HepG2 (cell line): ENCODE measurements at regions not wholly inside any gene's neighbourhood (a gene's known extent, or its start where the extent isn't known, plus 50 kb on each side); places are given as distances from the start of the nearest gene placed in this dataset.

Experiments used
- ATAC-seq: fragments of 200-7000 bp; cut with Tn5 transposase; 3 replicates; pipeline ENCODE4 v1.9.1; 2020; ENCODE audit warnings: mild to moderate bottlenecking, moderate library complexity
- BruUV-seq: library from RNA; stranded (reverse); fragments of 400-500 nt; replicated peaks from 2 replicates; lab custom pipeline; 2021; lab: Mats Ljungman, UMichigan
- CTCF ChIA-PET: fragments of 300-600 bp; formaldehyde crosslinking; extraction: SDS; loops from one replicate; lab custom pipeline; 2021; ENCODE audit warnings: low total read pairs, inconsistent platforms, low intra/inter-chr PET ratio; lab: Yijun Ruan, JAX
- POLR2A ChIA-PET: fragments of 350-600 bp; sonication (Branson Sonifier 250); formaldehyde crosslinking; loops from one replicate; lab custom pipeline; 2020; ENCODE audit warnings: antibody characterized with exemption, inconsistent platforms; lab: Yijun Ruan, JAX
- DNase-seq: peaks from one replicate; pipeline ENCODE4 v3.0.0-alpha.2; 2015; ENCODE audit warnings: low spot score
- FAIRE-seq: peaks from 3 replicates; lab custom pipeline; 2011; peaks lifted over from hg19 to GRCh38; lab: Jason Lieb, UNC
- H2AFZ ChIP-seq: one replicate; pipeline ENCODE4 v1.6.1; 2011; ENCODE audit warnings: low read length, inconsistent platforms
- H3K27ac ChIP-seq: fragments of 300-600 bp; 3 replicates; pipeline ENCODE4 v1.8.0; 2011; ENCODE audit warnings: mixed run types, mild to moderate bottlenecking, mixed read lengths, low read length, inconsistent platforms; ENCODE audit not compliant: insufficient read depth; ENCODE audit errors: extremely low read length
- H3K27me3 ChIP-seq, 2 experiments: fragments of 200-600 bp in 1 of 2; 2 replicates in 1 of 2; 3 replicates in 1 of 2; pipeline versions ENCODE4 v1.6.0 to v1.8.0; 2011; ENCODE audit warnings: low read length in 2 of 2, mild to moderate bottlenecking in 2 of 2, moderate library complexity in 2 of 2, inconsistent platforms in 1 of 2; ENCODE audit not compliant: insufficient read depth in 2 of 2, control insufficient read depth in 1 of 2
- H3K36me3 ChIP-seq, 2 experiments: fragments of 200-600 bp in 1 of 2; replicated peaks in 1 of 2; 2 replicates in 1 of 2; 3 replicates in 1 of 2; pipeline versions ENCODE4 v1.5.1 to v1.8.0; 2011; ENCODE audit warnings: low read length in 2 of 2, inconsistent platforms in 1 of 2; ENCODE audit not compliant: insufficient read depth in 2 of 2, control insufficient read depth in 1 of 2
- H3K4me1 ChIP-seq: 2 replicates; pipeline ENCODE4 v1.5.1; 2012; ENCODE audit warnings: low read length, inconsistent platforms; ENCODE audit not compliant: insufficient read depth
- H3K4me2 ChIP-seq: 2 replicates; pipeline ENCODE4 v1.6.0; 2011; ENCODE audit warnings: low read depth, low read length, inconsistent platforms
- H3K4me3 ChIP-seq, 3 experiments: fragments of 200-600 bp in 1 of 3; sonication (generic), shearing (Covaris generic) in 1 of 3; replicated peaks in 1 of 3; 2 replicates each; pipeline ENCODE4 v1.5.1; 2011 to 2016; ENCODE audit warnings: low read length in 3 of 3, inconsistent platforms in 2 of 3, low read depth in 2 of 3, mild to moderate bottlenecking in 2 of 3, control low read depth in 1 of 3, mixed read lengths in 1 of 3; ENCODE audit not compliant: insufficient read depth in 1 of 3
- H3K79me2 ChIP-seq: one replicate; pipeline ENCODE4 v1.6.1; 2011; ENCODE audit warnings: low read length, inconsistent platforms; ENCODE audit not compliant: insufficient read depth
- H3K9ac ChIP-seq: 2 replicates; pipeline ENCODE4 v1.6.0; 2011; ENCODE audit warnings: mild to moderate bottlenecking, low read depth, low read length, inconsistent platforms; ENCODE audit not compliant: insufficient read depth
- H3K9me3 ChIP-seq: 2 replicates; pipeline ENCODE4 v1.5.1; 2012; ENCODE audit warnings: mild to moderate bottlenecking, low read length
- H4K20me1 ChIP-seq: 2 replicates; pipeline ENCODE4 v1.6.0; 2011; ENCODE audit warnings: inconsistent platforms, mild to moderate bottlenecking, low read length, moderate library complexity; ENCODE audit not compliant: insufficient read depth
- DZIP1 ChIP-seq: sonication (generic); formaldehyde crosslinking; IDR thresholded peaks from 2 replicates; pipeline ENCODE4 v1.5.0; 2020; ENCODE audit warnings: mild to moderate bottlenecking, missing genetic modification reagents
- HNF4A ChIP-seq: sonication (generic); formaldehyde crosslinking; IDR thresholded peaks from 2 replicates; pipeline ENCODE4 v1.4.0; 2020; ENCODE audit warnings: missing genetic modification reagents
- HOXA7 ChIP-seq: sonication (generic); formaldehyde crosslinking; IDR thresholded peaks from 2 replicates; pipeline ENCODE4 v1.8.1; 2022; ENCODE audit warnings: mild to moderate bottlenecking, missing genetic modification reagents, moderate library complexity
- KAT2B ChIP-seq: fragments of 150-350 bp; IDR thresholded peaks from 2 replicates; pipeline ENCODE4 v1.6.1; 2014; ENCODE audit warnings: low read depth, low read length, borderline replicate concordance
- MTF1 ChIP-seq: sonication (generic); formaldehyde crosslinking; IDR thresholded peaks from 2 replicates; pipeline ENCODE4 v1.5.0; 2020; ENCODE audit warnings: missing genetic modification reagents
- PHF5A ChIP-seq: IDR thresholded peaks from one replicate; pipeline ENCODE4 v1.6.1; 2018; ENCODE audit warnings: low read depth, missing genetic modification reagents; ENCODE audit not compliant: unreplicated experiment
- RAD51 ChIP-seq: fragments of 450-650 bp; IDR thresholded peaks from 2 replicates; pipeline ENCODE4 v1.6.1; 2016; ENCODE audit warnings: borderline replicate concordance
- TAF1 ChIP-seq: sonication (generic); formaldehyde crosslinking; IDR thresholded peaks from 2 replicates; pipeline ENCODE4 v1.4.0; 2020; ENCODE audit warnings: missing genetic modification reagents
- ZNF431 ChIP-seq: sonication (generic); formaldehyde crosslinking; IDR thresholded peaks from 2 replicates; pipeline ENCODE4 v1.9.0; 2022; ENCODE audit warnings: missing genetic modification reagents, low read depth, mild to moderate bottlenecking, borderline replicate concordance
- ZNF580 ChIP-seq: IDR thresholded peaks from 2 replicates; pipeline ENCODE4 v1.6.1; 2016; ENCODE audit warnings: low read depth, borderline replicate concordance
- ZNF891 ChIP-seq: sonication (generic); formaldehyde crosslinking; IDR thresholded peaks from 2 replicates; pipeline ENCODE4 v1.5.0; 2020; ENCODE audit warnings: mild to moderate bottlenecking, missing genetic modification reagents
- WGBS: methylation state at CpG from one replicate; pipeline ENCODE4 v1.1.6; 2017; ENCODE audit warnings: low lambda C conversion rate; 5-methylcytosine and 5-hydroxymethylcytosine counted together
- in situ Hi-C: cut with HindIII; loops from 2 replicates; pipeline ENCODE4 v1.10.0; 2017; ENCODE audit warnings: low pct_unique_long_range_greater_than_20kb; ENCODE audit not compliant: extremely low pct_ligation_motif_present
- intact Hi-C: fragments of 100-400 bp; cut with micrococcal nuclease; formaldehyde crosslinking; loops from one replicate; pipeline ENCODE4 v1.10.0; 2022; ENCODE audit not compliant: unreplicated experiment
- TF ChIP-seq, protein P1 (sequence below): sonication (generic); formaldehyde crosslinking; IDR thresholded peaks from 2 replicates; pipeline ENCODE4 v1.4.0; 2020; ENCODE audit warnings: low read depth, mild to moderate bottlenecking, missing genetic modification reagents

- no peak for TF ChIP-seq ZNF891
- no peak for TF ChIP-seq PHF5A (CRISPR knock-in tag)
These were observed 950.6 kb upstream of the NUDT12 start (continued) for GRCh38 chr5:104513121-104513602.

- H3K79me2 ChIP-seq = no peaks in the 10 kb centered on the region
- TF ChIP-seq ZNF431 (CRISPR knock-in tag) (no peak), TAF1 (no peak), HOXA7 (CRISPR knock-in tag) (no peak), ZNF580 (CRISPR knock-in tag) (no peak), KAT2B (no peak), DZIP1 (CRISPR knock-in tag) (no peak), RAD51 (no peak), HNF4A (no peak), MTF1 (CRISPR knock-in tag) (no peak)
- TF ChIP-seq, protein P1, sequence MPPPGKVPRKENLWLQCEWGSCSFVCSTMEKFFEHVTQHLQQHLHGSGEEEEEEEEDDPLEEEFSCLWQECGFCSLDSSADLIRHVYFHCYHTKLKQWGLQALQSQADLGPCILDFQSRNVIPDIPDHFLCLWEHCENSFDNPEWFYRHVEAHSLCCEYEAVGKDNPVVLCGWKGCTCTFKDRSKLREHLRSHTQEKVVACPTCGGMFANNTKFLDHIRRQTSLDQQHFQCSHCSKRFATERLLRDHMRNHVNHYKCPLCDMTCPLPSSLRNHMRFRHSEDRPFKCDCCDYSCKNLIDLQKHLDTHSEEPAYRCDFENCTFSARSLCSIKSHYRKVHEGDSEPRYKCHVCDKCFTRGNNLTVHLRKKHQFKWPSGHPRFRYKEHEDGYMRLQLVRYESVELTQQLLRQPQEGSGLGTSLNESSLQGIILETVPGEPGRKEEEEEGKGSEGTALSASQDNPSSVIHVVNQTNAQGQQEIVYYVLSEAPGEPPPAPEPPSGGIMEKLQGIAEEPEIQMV = no peak
- intact Hi-C loops (no loop called here), in situ Hi-C loops (no loop called here)
- 2% methylated on average over 4 of the region's 4 CpGs for whole genome bisulfite sequencing
- no peak for DNase-seq
- H4K20me1 ChIP-seq = no peaks in the 10 kb centered on the region
- POLR2A ChIA-PET = no interaction called here
- BruUV-seq = no TSS peak
- no peak overlapping the region for H3K9ac ChIP-seq
- no peak overlapping the region for H3K4me2 ChIP-seq
- ATAC-seq = no peak
- no peaks in the 10 kb centered on the region for H3K4me1 ChIP-seq
- no peak for FAIRE-seq
- H3K9me3 ChIP-seq = peaks cover 39% of the 10 kb centered on the region
- no peak overlapping the region for H3K27ac ChIP-seq
- H3K36me3 ChIP-seq = no peaks in the 10 kb centered on the region
- no peaks in the 10 kb centered on the region for H3K27me3 ChIP-seq
- CTCF ChIA-PET = no interaction called here
- no peak overlapping the region for H3K4me3 ChIP-seq
- no peak overlapping the region for H2AFZ ChIP-seq
These were observed 949.7 kb upstream of the NUDT12 start for GRCh38 chr5:104512063-104512825.
